GM21381 (cell line): ENCODE measurements at regions not wholly inside any gene's neighbourhood (a gene's known extent, or its start where the extent isn't known, plus 50 kb on each side); places are given as distances from the start of the nearest gene placed in this dataset.

Experiments
- ATAC-seq: cut with Tn5 transposase; IDR thresholded peaks from one replicate; pipeline ENCODE4 v1.9.1; 2021; ENCODE audit warnings: mild to moderate bottlenecking, moderate library complexity; ENCODE audit not compliant: unreplicated experiment

GRCh38 chr6:132244744-132245143, 156.5 kb downstream of the MOXD1 start:
- ATAC-seq = no peak

DNA sequence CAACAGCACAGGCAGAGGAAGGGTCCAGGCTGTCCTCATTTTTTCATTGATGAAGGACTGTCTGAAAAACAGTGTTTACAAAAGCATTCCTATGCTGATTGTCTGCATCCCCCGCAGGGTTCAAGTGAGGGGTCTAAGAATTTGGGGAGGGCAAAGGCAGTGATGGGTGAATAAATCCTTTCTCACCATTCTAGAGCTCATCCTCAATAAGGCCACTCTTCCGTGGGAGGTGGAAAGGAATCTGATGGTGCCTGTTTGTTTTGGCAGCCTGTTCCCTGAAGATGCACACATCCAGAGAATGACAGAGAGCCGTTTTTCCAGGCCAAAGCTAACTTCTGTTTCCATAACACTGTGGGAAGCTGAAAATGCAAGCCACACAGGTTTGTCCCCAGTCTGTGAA, 164.5 kb downstream of the MOXD1 start:
- ATAC-seq = no peak

- ATAC-seq = no peak
Measured at GRCh38 chr6:132236281-132236680, 165.0 kb downstream of the MOXD1 start.

- ATAC-seq = no peak
Measured at GRCh38 chr6:132235596-132236280, 165.5 kb downstream of the MOXD1 start.

- no peak for ATAC-seq
Measured at GRCh38 chr6:132234356-132234755, 166.9 kb downstream of the MOXD1 start.

GRCh38 chr6:132231121-132231884, 170.0 kb downstream of the MOXD1 start:
- no peak for ATAC-seq

DNA sequence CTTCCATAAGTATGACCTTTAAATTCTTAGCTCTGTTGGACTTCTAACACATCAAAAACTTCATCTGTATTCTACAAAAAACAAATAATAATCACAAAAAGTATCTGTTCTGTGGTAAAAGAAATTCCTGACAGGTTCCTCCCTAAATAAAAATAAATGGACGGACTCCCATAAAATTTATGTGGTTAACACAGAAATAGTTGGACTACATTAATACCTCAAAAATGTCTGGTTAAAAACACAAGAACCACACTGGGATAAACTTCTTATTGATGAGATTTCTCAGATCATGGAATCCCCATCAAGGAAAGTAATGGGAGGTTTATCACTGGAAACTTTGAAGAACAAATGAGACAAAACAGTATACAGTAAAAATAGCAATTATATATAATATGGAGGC, 172.4 kb downstream of the MOXD1 start:
- no peak for ATAC-seq

GRCh38 chr6:132227904-132228303, 173.4 kb downstream of the MOXD1 start:
- ATAC-seq = no peak

- ATAC-seq = no peak
Measured at GRCh38 chr6:132224943-132225342, 176.3 kb downstream of the MOXD1 start.

- ATAC-seq = no peak
Measured at GRCh38 chr6:132220800-132221199, 180.5 kb downstream of the MOXD1 start.

- no peak for ATAC-seq
Measured at GRCh38 chr6:132219901-132220300, 181.4 kb downstream of the MOXD1 start.

DNA sequence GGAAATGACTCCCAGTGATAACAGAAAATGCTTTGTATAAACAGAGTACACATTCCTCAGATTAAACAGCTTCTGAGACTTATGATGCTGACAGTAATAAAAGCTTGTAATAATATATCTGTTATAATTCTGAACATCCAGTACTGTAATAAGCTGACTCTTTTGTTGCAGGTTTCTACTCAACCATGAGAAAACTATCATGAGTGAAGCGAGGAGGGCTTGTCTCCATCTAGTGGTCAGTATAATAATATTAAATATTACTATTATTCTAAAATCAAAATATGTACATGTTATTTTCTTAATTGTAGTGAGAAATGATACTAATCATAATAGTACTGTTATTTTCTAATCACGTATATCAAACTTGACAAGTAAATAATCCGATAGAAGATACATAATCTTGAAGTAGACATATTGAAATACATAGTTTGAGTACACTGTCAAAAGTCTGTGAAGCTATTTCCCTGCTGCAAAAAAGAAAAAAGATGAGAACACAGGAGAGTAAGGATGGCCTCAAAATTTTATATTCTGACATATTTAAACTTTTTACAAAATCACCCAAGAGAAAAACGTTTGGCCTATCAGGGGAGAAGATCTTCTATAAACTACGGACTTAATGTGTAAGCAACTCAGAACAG, 183.1 kb downstream of the MOXD1 start:
- no peak for ATAC-seq

GRCh38 chr6:132215805-132216204, 185.5 kb downstream of the MOXD1 start:
- ATAC-seq = no peak

- no peak for ATAC-seq
Measured at GRCh38 chr6:132214716-132215115, 186.6 kb downstream of the MOXD1 start.

DNA sequence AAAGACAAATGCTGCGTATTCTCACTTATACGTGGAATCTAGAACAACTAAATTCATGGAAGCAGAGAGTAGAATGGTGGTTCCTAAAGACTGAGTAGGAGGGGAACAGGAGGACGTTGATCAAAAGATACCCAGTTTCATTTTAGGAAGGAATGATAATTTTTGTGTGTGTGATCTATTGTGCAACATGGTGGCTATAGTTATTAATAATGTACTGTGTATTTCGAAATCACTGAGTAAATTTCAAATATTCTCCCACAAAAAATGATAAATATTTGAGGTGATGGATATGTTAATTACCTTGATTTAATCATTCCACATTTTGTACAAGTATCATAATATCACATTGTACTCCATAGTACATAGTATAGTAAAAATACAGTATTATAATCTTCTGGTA, 187.5 kb downstream of the MOXD1 start:
- no peak for ATAC-seq

DNA sequence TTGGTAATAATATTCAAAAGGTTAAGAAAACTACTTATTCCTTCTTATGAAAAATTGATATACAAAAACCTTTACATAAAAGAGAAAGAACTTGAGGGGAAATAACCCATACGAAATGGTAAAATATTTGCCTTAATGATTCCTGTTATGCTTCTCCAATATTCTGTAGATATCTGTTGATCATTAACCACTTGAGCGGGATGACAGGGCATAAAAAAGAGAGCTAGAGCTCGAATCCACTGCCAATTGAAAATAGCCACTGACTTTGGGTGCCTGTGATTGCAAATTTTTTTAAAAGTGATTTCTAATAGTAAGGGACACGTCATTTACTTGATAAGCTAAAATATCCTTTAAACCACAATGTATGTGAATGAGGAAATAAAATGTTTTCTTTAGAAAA, 188.1 kb downstream of the MOXD1 start:
- ATAC-seq = no peak

DNA sequence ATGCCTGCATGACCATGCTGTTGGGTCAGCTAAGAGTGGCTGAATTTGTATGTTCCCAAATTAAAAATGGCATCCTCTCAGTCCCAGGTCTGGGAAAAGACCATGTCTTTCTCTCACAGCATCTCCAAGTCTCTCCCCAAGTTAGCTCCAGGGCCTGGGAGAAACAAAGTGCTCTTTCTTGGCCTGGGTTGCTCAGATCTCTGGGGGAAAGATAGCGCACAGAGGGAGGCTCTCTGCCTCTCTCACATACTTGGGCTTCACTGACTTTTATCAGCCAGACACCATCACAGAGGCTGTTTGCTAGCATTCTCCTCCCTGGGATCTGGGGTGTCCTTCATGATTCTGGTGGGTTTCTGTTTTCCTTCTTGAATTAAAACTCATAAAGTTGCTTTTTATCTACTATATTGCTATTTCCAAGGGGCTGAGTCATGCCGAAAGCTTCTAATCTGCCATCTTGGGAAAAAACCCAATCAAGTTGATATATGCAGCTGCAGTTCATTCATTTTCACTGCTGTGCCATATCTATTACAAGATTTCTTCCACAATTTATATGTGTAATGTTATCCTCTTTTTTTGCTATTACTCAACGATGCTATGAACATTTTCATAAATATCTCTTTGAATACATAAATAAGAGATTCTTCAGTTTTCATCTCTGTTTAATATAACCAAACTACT, 190.2 kb downstream of the MOXD1 start:
- ATAC-seq = no peak

DNA sequence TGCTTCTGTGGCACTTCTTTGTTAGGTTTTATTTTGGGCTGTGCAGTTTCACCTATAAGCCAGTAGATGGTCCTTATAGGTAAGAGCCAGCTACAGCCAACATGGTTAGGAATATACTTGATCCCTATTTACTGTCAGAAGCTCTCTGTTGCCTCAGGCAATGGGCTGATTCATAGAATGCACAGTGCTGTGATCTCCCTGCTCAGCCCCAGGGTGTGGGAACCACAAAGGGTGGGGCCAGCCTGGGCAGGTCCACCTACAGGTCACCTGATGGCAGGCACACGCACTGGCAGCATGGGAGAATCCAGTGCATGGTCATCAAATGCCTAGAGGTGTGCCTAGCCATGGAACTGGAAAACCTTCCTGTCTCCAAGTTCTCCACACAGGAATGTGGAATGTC, 191.9 kb downstream of the MOXD1 start:
- ATAC-seq = no peak

DNA sequence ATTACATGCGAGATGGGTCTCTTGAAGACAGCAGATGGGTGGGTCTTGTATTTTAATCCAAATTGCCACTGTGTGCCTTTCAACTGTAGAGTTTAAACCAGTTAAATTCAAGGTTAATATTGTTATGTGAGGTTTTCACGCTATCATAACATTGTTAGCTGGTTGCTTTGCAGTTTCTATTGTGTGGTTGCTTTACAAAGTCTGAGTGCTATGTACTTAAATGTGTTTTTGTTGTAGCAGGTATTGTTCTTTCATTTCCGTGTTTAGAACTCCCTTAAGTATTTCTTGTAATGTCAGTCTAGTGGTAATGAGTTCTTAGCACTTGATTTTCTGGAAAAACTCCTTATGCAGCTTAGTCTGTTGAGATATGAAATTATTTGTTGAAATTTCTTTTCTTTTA, 193.3 kb downstream of the MOXD1 start:
- ATAC-seq = no peak

GRCh38 chr6:132205946-132206345, 195.3 kb downstream of the MOXD1 start:
- ATAC-seq = no peak

- ATAC-seq = no peak
Measured at GRCh38 chr6:132204591-132204990, 196.7 kb downstream of the MOXD1 start.

GRCh38 chr6:132202574-132202973, 198.7 kb downstream of the MOXD1 start:
- no peak for ATAC-seq
